HCT116 (cell line): ENCODE measurements at regions not wholly inside any gene's neighbourhood (a gene's known extent, or its start where the extent isn't known, plus 50 kb on each side); places are given as distances from the start of the nearest gene placed in this dataset.

Experiments used
- ATAC-seq: fragments of 200-7000 bp; cut with Tn5 transposase; 2 replicates; pipeline ENCODE4 v1.9.1; 2020; ENCODE audit warnings: mild to moderate bottlenecking, moderate library complexity
- BruUV-seq: library from RNA; stranded (reverse); fragments of 400-500 nt; replicated peaks from 2 replicates; lab custom pipeline; 2021; lab: Mats Ljungman, UMichigan
- CTCF ChIA-PET: fragments of 300-600 bp; sonication (Branson Sonifier 250); formaldehyde crosslinking; loops from one replicate; lab custom pipeline; 2021; ENCODE audit warnings: antibody characterized with exemption; lab: Charles Lee
- POLR2A ChIA-PET: fragments of 300-600, 350-600 bp; sonication (Branson Sonifier 250); formaldehyde crosslinking; loops from one replicate; lab custom pipeline; 2021; ENCODE audit warnings: antibody characterized with exemption; lab: Charles Lee
- RAD21 ChIA-PET, 2 experiments: fragments of 300-600 bp; sonication (Branson Sonifier 250); formaldehyde crosslinking; loops; one replicate each; lab custom pipeline; 2023; ENCODE audit warnings: low total read pairs in 2 of 2; ENCODE audit not compliant: uncharacterized antibody in 2 of 2, unreplicated experiment in 2 of 2, low non-redundant PET in 1 of 2; lab: Charles Lee
- DNase-seq: peaks from one replicate; pipeline ENCODE4 v3.0.0-alpha.2; 2010; ENCODE audit warnings: low read depth, low spot score
- H2AFZ ChIP-seq: fragments of 200-600 bp; shearing (Covaris generic), sonication (generic); 2 replicates; pipeline ENCODE4 v1.6.1; 2017; ENCODE audit warnings: low read depth, mixed run types, mixed read lengths, antibody characterized with exemption, low read length; ENCODE audit not compliant: poor library complexity, severe bottlenecking
- H3K27ac ChIP-seq: 2 replicates; pipeline ENCODE4 v1.5.1; 2012; ENCODE audit warnings: low read depth, low read length
- H3K27me3 ChIP-seq: fragments of 200-600 bp; sonication (generic); 2 replicates; pipeline ENCODE4 v1.6.1; 2016; ENCODE audit warnings: mixed run types, low read length, mixed read lengths; ENCODE audit not compliant: insufficient read depth
- H3K36me3 ChIP-seq, 2 experiments: fragments of 200-500 bp in 1 of 2; fragments of 200-600 bp in 1 of 2; sonication (Bioruptor generic) in 1 of 2; sonication (generic) in 1 of 2; 2 replicates each; pipeline versions ENCODE4 v1.5.1 to v1.6.1; 2014 to 2016; ENCODE audit warnings: low read length in 2 of 2, inconsistent platforms in 1 of 2, mixed read lengths in 1 of 2, mixed run types in 1 of 2; ENCODE audit not compliant: insufficient read depth in 2 of 2, control insufficient read depth in 1 of 2
- H3K4me1 ChIP-seq, 2 experiments: fragments of 200-600 bp in 1 of 2; sonication (generic) in 1 of 2; 2 replicates each; pipeline versions ENCODE4 v1.5.1 to v1.6.1; 2012 to 2017; ENCODE audit warnings: low read length in 2 of 2, inconsistent platforms in 1 of 2, mild to moderate bottlenecking in 1 of 2, mixed read lengths in 1 of 2, mixed run types in 1 of 2, moderate library complexity in 1 of 2; ENCODE audit not compliant: insufficient read depth in 2 of 2, control insufficient read depth in 1 of 2
- H3K4me2 ChIP-seq: fragments of 200-600 bp; sonication (generic); 2 replicates; pipeline ENCODE4 v1.6.1; 2017; ENCODE audit warnings: mixed run types, low read length, mixed read lengths
- H3K4me3 ChIP-seq, 2 experiments: fragments of 200-600 bp in 1 of 2; sonication (generic) in 1 of 2; replicated peaks in 1 of 2; 2 replicates each; pipeline ENCODE4 v1.5.1; 2011 to 2016; ENCODE audit warnings: low read length in 2 of 2, control low read depth in 1 of 2, low read depth in 1 of 2, mild to moderate bottlenecking in 1 of 2, mixed read lengths in 1 of 2, mixed run types in 1 of 2
- H3K79me2 ChIP-seq: fragments of 200-600 bp; sonication (generic); 2 replicates; pipeline ENCODE4 v1.6.1; 2017; ENCODE audit warnings: mild to moderate bottlenecking, mixed run types, low read length, moderate library complexity, mixed read lengths; ENCODE audit not compliant: insufficient read depth
- H3K9ac ChIP-seq: fragments of 200-600 bp; sonication (generic); 2 replicates; pipeline ENCODE4 v1.6.1; 2016; ENCODE audit warnings: low read length, mixed read lengths
- H3K9me2 ChIP-seq: fragments of 200-600 bp; sonication (generic), shearing (Covaris generic); 2 replicates; pipeline ENCODE4 v1.6.1; 2017; ENCODE audit warnings: mixed run types, mild to moderate bottlenecking, moderate library complexity; ENCODE audit not compliant: insufficient read depth
- H3K9me3 ChIP-seq, 2 experiments: fragments of 200-500 bp in 1 of 2; fragments of 200-600 bp in 1 of 2; sonication (Bioruptor generic) in 1 of 2; sonication (generic) in 1 of 2; 2 replicates each; pipeline ENCODE4 v1.6.1; 2014 to 2017; ENCODE audit warnings: low read length in 2 of 2, mixed read lengths in 2 of 2, inconsistent platforms in 1 of 2, low read depth in 1 of 2, mild to moderate bottlenecking in 1 of 2, mixed run types in 1 of 2, moderate library complexity in 1 of 2; ENCODE audit not compliant: control insufficient read depth in 1 of 2, insufficient read depth in 1 of 2
- H4K20me1 ChIP-seq: fragments of 200-600 bp; sonication (generic), shearing (Covaris generic); 2 replicates; pipeline ENCODE4 v1.6.1; 2017; ENCODE audit warnings: mixed run types, mild to moderate bottlenecking, moderate library complexity; ENCODE audit not compliant: insufficient read depth
- ATF3 ChIP-seq: IDR thresholded peaks from 2 replicates; pipeline ENCODE4 v1.6.1; 2012
- EZH2phosphoT487 ChIP-seq: fragments of 200-600 bp; IDR thresholded peaks from 2 replicates; pipeline ENCODE4 v1.6.1; 2018; ENCODE audit warnings: antibody characterized with exemption, borderline replicate concordance
- FOSL1 ChIP-seq: IDR thresholded peaks from 2 replicates; pipeline ENCODE4 v1.6.1; 2012; ENCODE audit warnings: low read depth
- POLR2AphosphoS5 ChIP-seq: IDR thresholded peaks from 2 replicates; pipeline ENCODE4 v1.6.1; 2011; ENCODE audit warnings: mild to moderate bottlenecking, low read depth, low read length, moderate library complexity
- RAD21 ChIP-seq: IDR thresholded peaks from 2 replicates; pipeline ENCODE4 v1.6.1; 2012; ENCODE audit warnings: low read depth, mild to moderate bottlenecking
- SIN3A ChIP-seq: IDR thresholded peaks from 2 replicates; pipeline ENCODE4 v1.6.1; 2012; ENCODE audit warnings: low read depth
- SRF ChIP-seq: IDR thresholded peaks from 2 replicates; pipeline ENCODE4 v1.6.1; 2012; ENCODE audit warnings: low read depth
- YY1 ChIP-seq: IDR thresholded peaks from 2 replicates; pipeline ENCODE4 v1.6.1; 2011; ENCODE audit warnings: low read length, low read depth, moderate library complexity, mild to moderate bottlenecking; ENCODE audit not compliant: insufficient replicate concordance; ENCODE audit errors: extremely low read depth
- ZFX ChIP-seq: fragments of 450-650 bp; IDR thresholded peaks from 2 replicates; pipeline ENCODE4 v1.6.1; 2017
- ZNF274 ChIP-seq: fragments of 200-500 bp; sonication (Bioruptor generic); IDR thresholded peaks from 2 replicates; pipeline ENCODE4 v1.6.1; 2014; ENCODE audit warnings: mild to moderate bottlenecking, low read depth, low read length, inconsistent platforms
- intact Hi-C: fragments of 100-400 bp; cut with micrococcal nuclease; formaldehyde crosslinking; loops from 2 replicates; pipeline ENCODE4 v1.10.0; 2022
- TF ChIP-seq, protein P1 (sequence below): IDR thresholded peaks from 2 replicates; pipeline ENCODE4 v1.6.1; 2012

DNA sequence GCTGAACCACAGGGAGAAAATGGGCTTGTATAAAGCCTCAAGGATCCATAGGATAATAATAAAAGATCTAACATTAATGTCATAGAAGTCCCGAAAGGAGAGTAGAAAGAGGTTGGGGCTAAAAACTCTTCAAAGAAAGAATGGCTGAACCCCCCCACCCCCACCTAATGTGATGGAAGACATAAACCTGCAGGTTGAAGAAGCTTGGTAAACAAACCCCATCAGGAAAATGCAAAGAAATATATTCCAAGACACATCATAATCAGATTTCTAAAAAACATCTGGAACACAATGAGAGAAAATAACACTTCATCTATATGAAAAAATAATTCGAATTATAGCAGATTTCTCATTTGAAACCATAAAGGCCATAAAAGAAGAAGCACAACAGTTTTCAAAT is 105.6 kb upstream of the BAIAP2L1 start:
- no peak overlapping the region for H2AFZ ChIP-seq
- CTCF ChIA-PET, result no interaction called here

GRCh38 chr7:98500764-98501163 is 99.9 kb upstream of the BAIAP2L1 start:
- Histone ChIP-seq H3K27me3 (no peaks in the 10 kb centered on the region), H3K4me3 (no peak overlapping the region), H3K9me2 (no peaks in the 10 kb centered on the region), H2AFZ (no peak overlapping the region), H3K9me3 (peaks cover 0 to 12% of the 10 kb centered on the region in 2 experiments; a peak in 2 of 4 replicates), H3K36me3 (no peaks in the 10 kb centered on the region), H4K20me1 (no peaks in the 10 kb centered on the region), H3K4me1 (no peaks in the 10 kb centered on the region), H3K27ac (no peak overlapping the region), H3K79me2 (no peaks in the 10 kb centered on the region), H3K4me2 (no peak overlapping the region), H3K9ac (no peak overlapping the region)
- DNase-seq (no peak), ATAC-seq (no peak)
- POLR2A ChIA-PET, result no interaction called here
- CTCF ChIA-PET, result no interaction called here
- no peak for TF ChIP-seq ATF3
- no peak for TF ChIP-seq ZFX
- no peak for TF ChIP-seq FOSL1
- TF ChIP-seq YY1, result no peak
- no peak for TF ChIP-seq SRF
- no peak for TF ChIP-seq RAD21
- no peak for TF ChIP-seq SIN3A
- no peak for TF ChIP-seq POLR2AphosphoS5
- TF ChIP-seq ZNF274, result no peak
- no peak for TF ChIP-seq EZH2phosphoT487
- TF ChIP-seq, protein P1, sequence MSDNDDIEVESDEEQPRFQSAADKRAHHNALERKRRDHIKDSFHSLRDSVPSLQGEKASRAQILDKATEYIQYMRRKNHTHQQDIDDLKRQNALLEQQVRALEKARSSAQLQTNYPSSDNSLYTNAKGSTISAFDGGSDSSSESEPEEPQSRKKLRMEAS, result no peak
- RAD21 ChIA-PET, result no interaction called here
- intact Hi-C loops, result no loop called here
- BruUV-seq, result no TSS peak

More for the DNA sequence above, 105.6 kb upstream of the BAIAP2L1 start:
- Histone ChIP-seq H4K20me1 (no peaks in the 10 kb centered on the region), H3K27ac (no peak overlapping the region), H3K4me3 (no peak overlapping the region), H3K9me3 (no peaks in the 10 kb centered on the region), H3K4me2 (no peak overlapping the region), H3K79me2 (no peaks in the 10 kb centered on the region), H3K36me3 (no peaks in the 10 kb centered on the region), H3K4me1 (no peaks in the 10 kb centered on the region), H3K9ac (no peak overlapping the region), H3K27me3 (no peaks in the 10 kb centered on the region), H3K9me2 (no peaks in the 10 kb centered on the region)
- no TSS peak for BruUV-seq
- TF ChIP-seq SIN3A, result no peak
- no peak for ATAC-seq
- ChIA-PET RAD21 (no interaction called here), POLR2A (no interaction called here)
- intact Hi-C loops, result no loop called here
- no peak for DNase-seq
